Esophagus (tissue), 2 donors: ENCODE measurements at regions not wholly inside any gene's neighbourhood (a gene's known extent, or its start where the extent isn't known, plus 50 kb on each side); places are given as distances from the start of the nearest gene placed in this dataset.

ENCODE experiments used
- H3K27ac ChIP-seq, 2 donors: one replicate each; pipeline ENCODE4 v1.5.1; 2013; ENCODE audit warnings: low read depth in 2 of 2, mild to moderate bottlenecking in 2 of 2, inconsistent platforms in 1 of 2, low read length in 1 of 2, moderate library complexity in 1 of 2
- H3K27me3 ChIP-seq, 2 donors: one replicate each; pipeline ENCODE4 v1.6.1; 2013; ENCODE audit warnings: low read length in 2 of 2, control low read depth in 1 of 2, mild to moderate bottlenecking in 1 of 2; ENCODE audit not compliant: insufficient read depth in 2 of 2, control insufficient read depth in 1 of 2
- H3K36me3 ChIP-seq, 2 donors: one replicate each; pipeline ENCODE4 v1.6.1; 2013; ENCODE audit warnings: low read length in 1 of 2; ENCODE audit not compliant: control insufficient read depth in 2 of 2, insufficient read depth in 2 of 2
- H3K4me1 ChIP-seq, 2 donors: one replicate each; pipeline ENCODE4 v1.6.1; 2013; ENCODE audit warnings: low read length in 1 of 2; ENCODE audit not compliant: control insufficient read depth in 2 of 2, insufficient read depth in 2 of 2
- H3K4me3 ChIP-seq, 2 donors: one replicate each; pipeline ENCODE4 v1.5.1; 2013; ENCODE audit warnings: low read length in 2 of 2, mild to moderate bottlenecking in 2 of 2, low read depth in 1 of 2, moderate library complexity in 1 of 2
- H3K9me3 ChIP-seq, 2 donors: one replicate each; pipeline ENCODE4 v1.6.1; 2013; ENCODE audit warnings: mild to moderate bottlenecking in 2 of 2, low read depth in 1 of 2, low read length in 1 of 2, moderate library complexity in 1 of 2; ENCODE audit not compliant: control insufficient read depth in 2 of 2, insufficient read depth in 1 of 2
- WGBS, 2 donors: extraction: QIAGEN DNeasy Blood & Tissue Kit; methylation state at CpG; one replicate each; pipeline ENCODE4 v1.1.7; 2013; 5-methylcytosine and 5-hydroxymethylcytosine counted together
- donor health status: healthy with polysubstance abuse.
- donor health status: Bipolar disorder and iron deficiency.

GRCh38 chr10:4196771-4197390, 411.9 kb upstream of the KLF6 start:
- no peak overlapping the region for H3K4me3 ChIP-seq
- H3K27ac ChIP-seq, result no peak overlapping the region
- H3K4me1 ChIP-seq, result peaks cover 0 to 4% of the 10 kb centered on the region in 2 donors
- H3K27me3 ChIP-seq, result no peaks in the 10 kb centered on the region
- no peaks in the 10 kb centered on the region for H3K9me3 ChIP-seq
- WGBS, 2 donors, result 37 to 48% methylated on average over 2 of the region's 2 CpGs
- no peaks in the 10 kb centered on the region for H3K36me3 ChIP-seq

GRCh38 chr10:4196183-4196582, 411.2 kb upstream of the KLF6 start:
- H3K27me3 ChIP-seq, result no peaks in the 10 kb centered on the region
- no peaks in the 10 kb centered on the region for H3K36me3 ChIP-seq
- H3K27ac ChIP-seq, result no peak overlapping the region
- H3K4me1 ChIP-seq, result peaks cover 0 to 4% of the 10 kb centered on the region in 2 donors
- no peaks in the 10 kb centered on the region for H3K9me3 ChIP-seq
- 89 to 94% methylated on average over 3 of the region's 3 CpGs for WGBS, 2 donors
- no peak overlapping the region for H3K4me3 ChIP-seq

GRCh38 chr10:4195213-4195612, 410.2 kb upstream of the KLF6 start:
- H3K27ac ChIP-seq, result no peak overlapping the region
- no peaks in the 10 kb centered on the region for H3K36me3 ChIP-seq
- peaks cover 0 to 6% of the 10 kb centered on the region in 2 donors for H3K4me1 ChIP-seq
- WGBS, 2 donors, result 95% methylated on average over 14 of the region's 14 CpGs
- H3K4me3 ChIP-seq, result no peak overlapping the region
- H3K27me3 ChIP-seq, result no peaks in the 10 kb centered on the region
- H3K9me3 ChIP-seq, result no peaks in the 10 kb centered on the region

GRCh38 chr10:4194231-4194630, 409.2 kb upstream of the KLF6 start:
- Histone ChIP-seq H3K27ac (no peak overlapping the region), H3K27me3 (no peaks in the 10 kb centered on the region), H3K4me1 (peaks cover 0 to 4% of the 10 kb centered on the region in 2 donors), H3K9me3 (no peaks in the 10 kb centered on the region), H3K4me3 (no peak overlapping the region), H3K36me3 (no peaks in the 10 kb centered on the region)
- WGBS, 2 donors, result 93% methylated on average over 7 of the region's 7 CpGs

- no peaks in the 10 kb centered on the region for H3K27me3 ChIP-seq
- H3K4me3 ChIP-seq, result no peak overlapping the region
- H3K9me3 ChIP-seq, result no peaks in the 10 kb centered on the region
- H3K27ac ChIP-seq, result peak overlapping the region; percentile 83 to 85
- WGBS, 2 donors, result 62 to 74% methylated on average over 4 of the region's 4 CpGs
- H3K4me1 ChIP-seq, result peaks cover 0 to 4% of the 10 kb centered on the region in 2 donors
- H3K36me3 ChIP-seq, result no peaks in the 10 kb centered on the region
These were observed 406.9 kb upstream of the KLF6 start for GRCh38 chr10:4191894-4192293.

GRCh38 chr10:4191354-4191753, 406.3 kb upstream of the KLF6 start:
- Histone ChIP-seq H3K36me3 (no peaks in the 10 kb centered on the region), H3K4me1 (peaks cover 0 to 4% of the 10 kb centered on the region in 2 donors), H3K27me3 (no peaks in the 10 kb centered on the region), H3K4me3 (no peak overlapping the region), H3K27ac (peak overlapping the region; percentile 83 to 85), H3K9me3 (no peaks in the 10 kb centered on the region)
- WGBS, 2 donors, result 53 to 72% methylated on average over 8 of the region's 8 CpGs

GRCh38 chr10:4190876-4191275, 405.9 kb upstream of the KLF6 start:
- H3K4me3 ChIP-seq, result no peak overlapping the region
- H3K27me3 ChIP-seq, result no peaks in the 10 kb centered on the region
- 47 to 65% methylated on average over 4 of the region's 4 CpGs for WGBS, 2 donors
- peaks cover 0 to 4% of the 10 kb centered on the region in 2 donors for H3K4me1 ChIP-seq
- H3K27ac ChIP-seq, result peak overlapping the region; percentile 9 to 84
- no peaks in the 10 kb centered on the region for H3K9me3 ChIP-seq
- no peaks in the 10 kb centered on the region for H3K36me3 ChIP-seq

GRCh38 chr10:4189281-4189680, 404.3 kb upstream of the KLF6 start:
- 79 to 84% methylated on average over 5 of the region's 5 CpGs for WGBS, 2 donors
- Histone ChIP-seq H3K27me3 (no peaks in the 10 kb centered on the region), H3K36me3 (no peaks in the 10 kb centered on the region), H3K27ac (no peak overlapping the region), H3K4me3 (no peak overlapping the region), H3K9me3 (no peaks in the 10 kb centered on the region), H3K4me1 (peaks cover 0 to 4% of the 10 kb centered on the region in 2 donors)

- H3K4me3 ChIP-seq, result no peak overlapping the region
- no peaks in the 10 kb centered on the region for H3K27me3 ChIP-seq
- no peaks in the 10 kb centered on the region for H3K9me3 ChIP-seq
- 93 to 95% methylated on average over 15 of the region's 15 CpGs for WGBS, 2 donors
- H3K4me1 ChIP-seq, result peaks cover 0 to 4% of the 10 kb centered on the region in 2 donors
- H3K27ac ChIP-seq, result no peak overlapping the region
- H3K36me3 ChIP-seq, result no peaks in the 10 kb centered on the region
These were observed 403.4 kb upstream of the KLF6 start for GRCh38 chr10:4188406-4188805.

GRCh38 chr10:4186849-4187540, 402.0 kb upstream of the KLF6 start:
- WGBS, 2 donors, result 85 to 94% methylated on average over 12 of the region's 12 CpGs
- Histone ChIP-seq H3K4me3 (no peak overlapping the region), H3K9me3 (no peaks in the 10 kb centered on the region), H3K36me3 (no peaks in the 10 kb centered on the region), H3K4me1 (peaks cover 0 to 2% of the 10 kb centered on the region in 2 donors), H3K27me3 (no peaks in the 10 kb centered on the region), H3K27ac (no peak overlapping the region)
